BLaER1 treated with 17β-estradiol and CSF1 and Interleukin-3, amounts not matched to agents 10 nM and 100 nM (cell line): ENCODE measurements at regions not wholly inside any gene's neighbourhood (a gene's known extent, or its start where the extent isn't known, plus 50 kb on each side); places are given as distances from the start of the nearest gene placed in this dataset.

Experiments used
- H3K27ac ChIP-seq, 11 experiments: shearing (Covaris generic); formaldehyde crosslinking; 2 replicates each; pipeline ENCODE4 v1.8.1; 2022
- H3K27me3 ChIP-seq, 11 experiments: shearing (Covaris generic); formaldehyde crosslinking; 2 replicates each; pipeline ENCODE4 v1.8.1; 2022
- H3K36me3 ChIP-seq, 11 experiments: shearing (Covaris generic); formaldehyde crosslinking; 2 replicates each; pipeline ENCODE4 v1.8.1; 2022
- H3K4me1 ChIP-seq, 10 experiments: shearing (Covaris generic); formaldehyde crosslinking; 2 replicates each; pipeline ENCODE4 v1.8.1; 2022
- H3K4me2 ChIP-seq, 11 experiments: shearing (Covaris generic); formaldehyde crosslinking; 2 replicates each; pipeline ENCODE4 v1.8.1; 2022
- H3K4me3 ChIP-seq, 10 experiments: shearing (Covaris generic); formaldehyde crosslinking; 2 replicates each; pipeline ENCODE4 v1.8.1; 2022
- H3K9ac ChIP-seq, 11 experiments: shearing (Covaris generic); formaldehyde crosslinking; 2 replicates each; pipeline ENCODE4 v1.8.1; 2022
- H3K9me3 ChIP-seq, 11 experiments: shearing (Covaris generic); formaldehyde crosslinking; replicated peaks in 1 of 11; 2 replicates each; pipeline ENCODE4 v1.8.1; 2022
- H4K20me1 ChIP-seq, 11 experiments: shearing (Covaris generic); formaldehyde crosslinking; 2 replicates each; pipeline ENCODE4 v1.8.1; 2022
- Cebpa-rat ChIP-seq, 11 experiments: shearing (Covaris generic); IDR thresholded peaks; 2 replicates each; pipeline ENCODE4 v1.8.1; 2022

- H4K20me1 ChIP-seq = no peaks in the 10 kb centered on the region
- no peak overlapping the region for H3K27ac ChIP-seq
- peaks cover 0 to 41% (median 4%) of the 10 kb centered on the region in 10 experiments; a peak in 8 of 20 replicates for H3K4me1 ChIP-seq
- peaks cover 0 to 8% (median 0%) of the 10 kb centered on the region in 11 experiments; a peak in 1 of 22 replicates for H3K27me3 ChIP-seq
- no peak; a peak in 1 of 22 replicates for TF ChIP-seq Cebpa-rat (IDR thresholded peaks at IDR 0.05)
- peaks cover 0 to 9% (median 0%) of the 10 kb centered on the region in 11 experiments; a peak in 6 of 22 replicates for H3K9me3 ChIP-seq
- H3K36me3 ChIP-seq = no peaks in the 10 kb centered on the region
- no peak overlapping the region for H3K9ac ChIP-seq
- no peak overlapping the region for H3K4me3 ChIP-seq
- H3K4me2 ChIP-seq = peak overlapping the region in 3 of 11 experiments; percentile 30 to 64 (median 54); a peak in 6 of 22 replicates
Measured at GRCh38 chr6:12369781-12370262, 79.7 kb downstream of the EDN1 start.

DNA sequence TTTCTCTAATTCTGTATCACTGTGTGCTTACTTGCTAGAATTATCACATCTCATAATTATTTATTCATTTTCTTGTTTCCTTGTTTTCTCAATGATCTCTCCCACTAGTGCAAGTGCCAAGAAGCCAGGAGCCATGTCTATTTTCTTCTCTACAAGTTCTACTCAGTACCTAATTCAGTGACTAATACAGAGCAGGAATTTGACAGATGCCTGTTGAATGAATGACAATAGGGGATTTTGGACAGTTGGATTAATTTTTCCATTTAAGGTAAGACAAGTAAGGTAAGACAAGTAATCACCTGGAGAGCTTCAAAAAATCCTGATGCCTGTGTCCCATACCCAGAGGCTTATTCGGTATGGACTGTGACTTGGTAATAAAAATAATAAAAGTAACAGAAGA lies 81.0 kb downstream of the EDN1 start:
- peaks cover 0 to 10% (median 0%) of the 10 kb centered on the region in 11 experiments; a peak in 6 of 22 replicates for H3K9me3 ChIP-seq
- H3K36me3 ChIP-seq = no peaks in the 10 kb centered on the region
- H3K4me1 ChIP-seq = peaks cover 0 to 29% (median 0%) of the 10 kb centered on the region in 10 experiments; a peak in 8 of 20 replicates
- no peaks in the 10 kb centered on the region for H4K20me1 ChIP-seq
- no peak overlapping the region for H3K4me2 ChIP-seq
- no peak overlapping the region for H3K4me3 ChIP-seq
- no peak overlapping the region for H3K27ac ChIP-seq
- no peak overlapping the region for H3K9ac ChIP-seq
- no peaks in the 10 kb centered on the region for H3K27me3 ChIP-seq
- no peak for TF ChIP-seq Cebpa-rat (IDR thresholded peaks at IDR 0.05)

GRCh38 chr6:12371641-12372146 lies 81.5 kb downstream of the EDN1 start:
- Histone ChIP-seq H3K36me3 (no peaks in the 10 kb centered on the region), H3K27me3 (no peaks in the 10 kb centered on the region), H3K9me3 (peaks cover 0 to 10% (median 0%) of the 10 kb centered on the region in 11 experiments; a peak in 6 of 22 replicates), H3K4me2 (no peak overlapping the region), H3K4me3 (no peak overlapping the region), H3K27ac (no peak overlapping the region), H4K20me1 (no peaks in the 10 kb centered on the region), H3K4me1 (peaks cover 0 to 30% (median 0%) of the 10 kb centered on the region in 10 experiments; a peak in 8 of 20 replicates), H3K9ac (no peak overlapping the region)
- TF ChIP-seq Cebpa-rat (IDR thresholded peaks at IDR 0.05) = no peak

GRCh38 chr6:12379181-12379580 lies 89.0 kb downstream of the EDN1 start:
- Histone ChIP-seq H3K36me3 (no peaks in the 10 kb centered on the region), H3K9me3 (peaks cover 0 to 16% (median 8%) of the 10 kb centered on the region in 11 experiments; a peak in 9 of 22 replicates), H3K4me1 (peaks cover 14 to 25% (median 23%) of the 10 kb centered on the region in 10 experiments), H3K4me3 (no peak overlapping the region), H3K9ac (no peak overlapping the region), H4K20me1 (no peaks in the 10 kb centered on the region), H3K27ac (no peak overlapping the region), H3K27me3 (no peaks in the 10 kb centered on the region), H3K4me2 (no peak overlapping the region)
- no peak for TF ChIP-seq Cebpa-rat (IDR thresholded peaks at IDR 0.05)

DNA sequence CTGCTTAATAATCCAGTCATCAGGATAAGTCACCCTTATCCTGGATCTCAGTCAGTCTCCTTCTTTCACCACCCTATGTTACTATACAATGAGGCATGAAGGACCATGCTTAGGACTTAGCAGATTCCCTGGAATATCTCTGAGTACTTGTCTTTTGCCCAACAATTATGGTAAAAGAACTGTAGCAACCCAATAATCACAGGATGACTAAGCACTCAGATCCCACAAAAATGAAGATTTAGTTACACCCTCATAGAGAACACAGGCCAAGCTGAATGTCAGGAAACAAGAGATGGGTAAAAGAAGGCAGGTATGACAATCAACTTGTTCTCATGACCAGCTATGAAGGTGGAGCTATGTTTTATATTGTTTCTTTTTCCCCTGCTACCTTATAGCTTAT lies 91.4 kb downstream of the EDN1 start:
- no peak for TF ChIP-seq Cebpa-rat (IDR thresholded peaks at IDR 0.05)
- peaks cover 14 to 26% (median 23%) of the 10 kb centered on the region in 10 experiments for H3K4me1 ChIP-seq
- H3K9ac ChIP-seq = no peak overlapping the region
- no peak overlapping the region for H3K4me3 ChIP-seq
- no peaks in the 10 kb centered on the region for H3K36me3 ChIP-seq
- no peaks in the 10 kb centered on the region for H4K20me1 ChIP-seq
- peak overlapping the region in 1 of 11 experiments; percentile 57; a peak in 1 of 22 replicates for H3K27ac ChIP-seq
- H3K9me3 ChIP-seq = peaks cover 0 to 12% (median 8%) of the 10 kb centered on the region in 11 experiments; a peak in 4 of 22 replicates
- peak overlapping the region in 1 of 11 experiments; percentile 76; a peak in 1 of 22 replicates for H3K4me2 ChIP-seq
- H3K27me3 ChIP-seq = no peaks in the 10 kb centered on the region

- Histone ChIP-seq H3K9ac (peak overlapping the region in 2 of 11 experiments; percentile 3 to 13; a peak in 1 of 22 replicates), H4K20me1 (no peaks in the 10 kb centered on the region), H3K9me3 (peaks cover under 1 to 12% (median 5%) of the 10 kb centered on the region in 11 experiments; a peak in 6 of 22 replicates), H3K4me1 (peaks cover 11 to 26% (median 23%) of the 10 kb centered on the region in 10 experiments), H3K27me3 (no peaks in the 10 kb centered on the region), H3K27ac (peak overlapping the region in 2 of 11 experiments; percentile 30 to 57; a peak in 3 of 22 replicates), H3K4me3 (no peak overlapping the region), H3K4me2 (peak overlapping the region; percentile 51 to 80 (median 68)), H3K36me3 (no peaks in the 10 kb centered on the region)
- no peak for TF ChIP-seq Cebpa-rat (IDR thresholded peaks at IDR 0.05)
Measured at GRCh38 chr6:12383448-12383847, 93.3 kb downstream of the EDN1 start.

- Histone ChIP-seq H3K4me3 (no peak overlapping the region), H3K36me3 (no peaks in the 10 kb centered on the region), H3K9me3 (peaks cover 0 to 9% (median 3%) of the 10 kb centered on the region in 11 experiments; a peak in 5 of 22 replicates), H3K9ac (no peak overlapping the region), H3K27ac (peak overlapping the region in 1 of 11 experiments; percentile 23; a peak in 2 of 22 replicates), H3K4me2 (peak overlapping the region in 6 of 11 experiments; percentile 58 to 80 (median 72); a peak in 5 of 22 replicates), H4K20me1 (no peaks in the 10 kb centered on the region), H3K4me1 (peaks cover 14 to 26% (median 23%) of the 10 kb centered on the region in 10 experiments), H3K27me3 (no peaks in the 10 kb centered on the region)
- no peak for TF ChIP-seq Cebpa-rat (IDR thresholded peaks at IDR 0.05)
Measured at GRCh38 chr6:12384357-12384912, 94.3 kb downstream of the EDN1 start.

DNA sequence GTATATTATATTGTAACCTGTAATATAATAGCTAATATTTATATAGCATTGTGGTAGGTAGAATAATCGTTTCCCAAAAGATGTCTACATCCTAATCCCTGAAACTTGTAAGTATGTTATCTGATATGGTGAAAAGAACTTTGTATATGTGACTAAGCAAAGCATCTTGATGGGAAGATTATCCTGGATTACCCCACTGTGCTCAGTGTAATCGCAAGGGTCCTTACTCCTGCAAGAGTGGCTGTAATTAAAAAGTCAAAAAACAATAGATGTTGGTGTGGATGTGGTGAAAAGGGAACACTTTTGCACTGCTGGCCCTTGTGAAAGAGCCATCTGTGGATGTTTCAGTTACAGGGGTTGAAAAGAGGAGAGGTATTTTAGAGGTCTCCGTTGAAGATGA lies 95.2 kb downstream of the EDN1 start:
- Histone ChIP-seq H3K27ac (no peak overlapping the region), H3K36me3 (no peaks in the 10 kb centered on the region), H3K4me2 (no peak overlapping the region), H3K9me3 (peaks cover 0 to 9% (median 3%) of the 10 kb centered on the region in 11 experiments; a peak in 4 of 22 replicates), H3K27me3 (no peaks in the 10 kb centered on the region; a peak in 1 of 22 replicates), H3K4me3 (no peak overlapping the region), H3K9ac (no peak overlapping the region), H3K4me1 (peaks cover 21 to 30% (median 23%) of the 10 kb centered on the region in 10 experiments), H4K20me1 (no peaks in the 10 kb centered on the region)
- no peak for TF ChIP-seq Cebpa-rat (IDR thresholded peaks at IDR 0.05)

DNA sequence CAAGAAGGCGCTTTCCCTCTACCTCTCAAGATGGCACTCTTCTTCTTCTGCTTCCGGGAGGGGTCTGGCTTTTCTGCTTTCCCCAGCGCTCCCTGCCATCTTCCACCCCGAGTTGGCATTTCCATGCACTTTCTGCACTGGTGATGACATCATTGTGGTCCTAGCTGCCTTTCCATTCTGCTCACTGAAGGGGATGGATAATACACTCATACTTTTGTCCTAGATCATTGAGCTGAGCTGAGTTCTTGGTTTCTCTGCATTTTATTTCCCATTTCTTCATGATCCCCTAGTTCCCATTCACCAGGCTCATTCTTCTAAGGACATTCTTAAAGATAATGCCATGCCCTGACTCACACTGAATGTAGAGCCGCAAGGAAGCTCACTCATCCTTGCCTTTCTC lies 96.7 kb downstream of the EDN1 start:
- Histone ChIP-seq H3K36me3 (no peaks in the 10 kb centered on the region), H3K27ac (no peak overlapping the region), H3K27me3 (no peaks in the 10 kb centered on the region; a peak in 1 of 22 replicates), H3K4me3 (no peak overlapping the region), H3K9me3 (peaks cover 0 to 9% (median 3%) of the 10 kb centered on the region in 11 experiments; a peak in 4 of 22 replicates), H4K20me1 (no peaks in the 10 kb centered on the region), H3K4me1 (peaks cover 21 to 30% (median 24%) of the 10 kb centered on the region in 10 experiments), H3K9ac (no peak overlapping the region), H3K4me2 (no peak overlapping the region)
- no peak for TF ChIP-seq Cebpa-rat (IDR thresholded peaks at IDR 0.05)
